Activated B cell treated with CpG ODN at 0.5 μM for 24 hours (primary cell): ENCODE measurements at regions not wholly inside any gene's neighbourhood (a gene's known extent, or its start where the extent isn't known, plus 50 kb on each side); places are given as distances from the start of the nearest gene placed in this dataset.

ENCODE experiments used
- ATAC-seq: fragments of 200-7000 bp; cut with Tn5 transposase; one replicate; pipeline ENCODE4 v1.10.0; 2021; ENCODE audit warnings: low read depth, mild to moderate bottlenecking, moderate library complexity
- CTCF ChIA-PET: fragments of 350-600 bp; sonication (Branson Sonifier 250); formaldehyde crosslinking; loops from one replicate; lab custom pipeline; 2021; ENCODE audit warnings: antibody characterized with exemption; lab: Charles Lee
- POLR2A ChIA-PET: fragments of 350-600 bp; sonication (Branson Sonifier 250); formaldehyde crosslinking; loops from one replicate; lab custom pipeline; 2021; ENCODE audit warnings: antibody characterized with exemption; lab: Charles Lee
- DNase-seq: peaks from one replicate; pipeline ENCODE4 v3.0.0; 2022
- H3K27ac Mint-ChIP-seq: one replicate; pipeline ENCODE4 v1.8.0; 2020; ENCODE audit warnings: mixed read lengths
- H3K27me3 Mint-ChIP-seq: one replicate; pipeline ENCODE4 v1.8.0; 2021; ENCODE audit warnings: mixed read lengths
- H3K36me3 Mint-ChIP-seq: one replicate; pipeline ENCODE4 v1.8.0; 2021; ENCODE audit warnings: low read depth, mixed read lengths
- H3K4me1 Mint-ChIP-seq: one replicate; pipeline ENCODE4 v1.8.0; 2021; ENCODE audit warnings: mixed read lengths
- H3K4me3 Mint-ChIP-seq: one replicate; pipeline ENCODE4 v1.8.0; 2020; ENCODE audit warnings: mild to moderate bottlenecking, mixed read lengths
- H3K9me3 Mint-ChIP-seq: one replicate; pipeline ENCODE4 v1.8.0; 2020; ENCODE audit warnings: mixed read lengths
- CTCF ChIP-seq: fragments of 200-600 bp; IDR thresholded peaks from one replicate; pipeline ENCODE4 v1.8.0; 2022; ENCODE audit warnings: antibody characterized with exemption, mild to moderate bottlenecking
- intact Hi-C: fragments of 100-400 bp; cut with micrococcal nuclease; formaldehyde crosslinking; loops from one replicate; pipeline ENCODE4 v1.15.1; 2024

GRCh38 chr12:17084831-17085230, 478.9 kb upstream of the LMO3 start:
- Mint-ChIP-seq H3K27ac (no peak overlapping the region), H3K9me3 (peaks cover 12% of the 10 kb centered on the region), H3K36me3 (no peaks in the 10 kb centered on the region), H3K27me3 (no peaks in the 10 kb centered on the region), H3K4me3 (no peak overlapping the region), H3K4me1 (no peaks in the 10 kb centered on the region)
- ChIA-PET POLR2A (no interaction called here), CTCF (no interaction called here)
- ATAC-seq (no peak), DNase-seq (no peak)
- no peak for TF ChIP-seq CTCF
- intact Hi-C loops = no loop called here

- TF ChIP-seq CTCF = no peak
- no peaks in the 10 kb centered on the region for H3K27me3 Mint-ChIP-seq
- no peaks in the 10 kb centered on the region for H3K4me1 Mint-ChIP-seq
- no peak overlapping the region for H3K4me3 Mint-ChIP-seq
- peaks cover 7% of the 10 kb centered on the region for H3K9me3 Mint-ChIP-seq
- no peak overlapping the region for H3K27ac Mint-ChIP-seq
- no peak for DNase-seq
- ChIA-PET POLR2A (no interaction called here), CTCF (no interaction called here)
- no peak for ATAC-seq
- intact Hi-C loops = no loop called here
- H3K36me3 Mint-ChIP-seq = no peaks in the 10 kb centered on the region
Observed at GRCh38 chr12:17079251-17079909, 473.4 kb upstream of the LMO3 start.

GRCh38 chr12:17077594-17077993, 471.6 kb upstream of the LMO3 start:
- no peak for TF ChIP-seq CTCF
- Mint-ChIP-seq H3K27ac (no peak overlapping the region), H3K9me3 (peaks cover 3% of the 10 kb centered on the region), H3K4me3 (no peak overlapping the region), H3K4me1 (no peaks in the 10 kb centered on the region), H3K27me3 (no peaks in the 10 kb centered on the region), H3K36me3 (no peaks in the 10 kb centered on the region)
- ChIA-PET CTCF (no interaction called here), POLR2A (no interaction called here)
- ATAC-seq (no peak), DNase-seq (no peak)
- intact Hi-C loops = no loop called here

GRCh38 chr12:17076811-17077210, 470.8 kb upstream of the LMO3 start:
- no peak for TF ChIP-seq CTCF
- H3K36me3 Mint-ChIP-seq = no peaks in the 10 kb centered on the region
- H3K27me3 Mint-ChIP-seq = no peaks in the 10 kb centered on the region
- POLR2A ChIA-PET = no interaction called here
- no peak for ATAC-seq
- H3K4me3 Mint-ChIP-seq = no peak overlapping the region
- H3K4me1 Mint-ChIP-seq = no peaks in the 10 kb centered on the region
- H3K27ac Mint-ChIP-seq = no peak overlapping the region
- peaks cover 3% of the 10 kb centered on the region for H3K9me3 Mint-ChIP-seq
- no peak for DNase-seq
- intact Hi-C loops = no loop called here
- CTCF ChIA-PET = no interaction called here

GRCh38 chr12:17076028-17076744, 470.2 kb upstream of the LMO3 start:
- no peak for TF ChIP-seq CTCF
- no peaks in the 10 kb centered on the region for H3K4me1 Mint-ChIP-seq
- H3K36me3 Mint-ChIP-seq = no peaks in the 10 kb centered on the region
- peaks cover 3% of the 10 kb centered on the region for H3K9me3 Mint-ChIP-seq
- H3K27me3 Mint-ChIP-seq = no peaks in the 10 kb centered on the region
- no peak overlapping the region for H3K4me3 Mint-ChIP-seq
- H3K27ac Mint-ChIP-seq = no peak overlapping the region
- DNase-seq = no peak
- ChIA-PET POLR2A (no interaction called here), CTCF (no interaction called here)
- intact Hi-C loops = no loop called here
- ATAC-seq = no peak
